Endothelial cell of umbilical vein (primary cell): ENCODE measurements at regions not wholly inside any gene's neighbourhood (a gene's known extent, or its start where the extent isn't known, plus 50 kb on each side); places are given as distances from the start of the nearest gene placed in this dataset.
A peak's percentile ranks its signal among the peaks of the same experiment; 100 is the strongest.

Experiments
- BruUV-seq: library from RNA; stranded (reverse); fragments of 400-500 nt; replicated peaks from 2 replicates; lab custom pipeline; 2021; lab: Mats Ljungman, UMichigan
- CTCF ChIA-PET: fragments of 300-600, 350-600 bp; sonication (Branson Sonifier 250); formaldehyde crosslinking; loops from one replicate; lab custom pipeline; 2021; ENCODE audit warnings: antibody characterized with exemption, inconsistent platforms; lab: Charles Lee
- POLR2A ChIA-PET: fragments of 300-600, 350-600 bp; sonication (Branson Sonifier 250); formaldehyde crosslinking; loops from one replicate; lab custom pipeline; 2021; ENCODE audit warnings: antibody characterized with exemption, inconsistent platforms; lab: Charles Lee
- DNase-seq: peaks from one replicate; pipeline ENCODE4 v3.0.0-alpha.2; 2011; ENCODE audit warnings: low read depth, low spot score
- FAIRE-seq: peaks from 2 replicates; lab custom pipeline; 2011; peaks lifted over from hg19 to GRCh38; lab: Jason Lieb, UNC
- H2AFZ ChIP-seq: 2 replicates; pipeline ENCODE4 v1.6.0; 2012; ENCODE audit warnings: low read depth, low read length, control low read depth, inconsistent platforms
- H3K27ac ChIP-seq: 2 replicates; pipeline ENCODE4 v1.5.1; 2011; ENCODE audit warnings: low read depth, mild to moderate bottlenecking, control low read depth, low read length, moderate library complexity; ENCODE audit not compliant: insufficient read depth
- H3K27me3 ChIP-seq, 2 experiments: 2 replicates each; pipeline versions ENCODE4 v1.6.0 to v1.6.1; 2011; ENCODE audit warnings: low read length in 2 of 2, mixed read lengths in 1 of 2; ENCODE audit not compliant: control insufficient read depth in 2 of 2, insufficient read depth in 2 of 2
- H3K36me3 ChIP-seq, 2 experiments: 2 replicates in 1 of 2; 3 replicates in 1 of 2; pipeline ENCODE4 v1.5.1; 2011; ENCODE audit warnings: low read length in 2 of 2, mild to moderate bottlenecking in 1 of 2, moderate library complexity in 1 of 2; ENCODE audit not compliant: control insufficient read depth in 2 of 2, insufficient read depth in 2 of 2; ENCODE audit errors: extremely low read depth in 1 of 2
- H3K4me1 ChIP-seq: 3 replicates; pipeline ENCODE4 v1.5.1; 2011; ENCODE audit warnings: mild to moderate bottlenecking, low read length; ENCODE audit not compliant: control insufficient read depth, insufficient read depth; ENCODE audit errors: extremely low read depth
- H3K4me2 ChIP-seq: 2 replicates; pipeline ENCODE4 v1.6.1; 2011; ENCODE audit warnings: low read length, control low read depth, mixed read lengths; ENCODE audit not compliant: insufficient read depth
- H3K4me3 ChIP-seq, 3 experiments: fragments of 200-600 bp in 1 of 3; sonication (generic), shearing (Covaris generic) in 1 of 3; replicated peaks in 1 of 3; 2 replicates each; pipeline ENCODE4 v1.5.1; 2011 to 2016; ENCODE audit warnings: control low read depth in 3 of 3, low read length in 3 of 3, mild to moderate bottlenecking in 2 of 3, inconsistent platforms in 1 of 3, low read depth in 1 of 3, moderate library complexity in 1 of 3; ENCODE audit not compliant: insufficient read depth in 1 of 3
- H3K79me2 ChIP-seq: 2 replicates; pipeline ENCODE4 v1.6.0; 2012; ENCODE audit warnings: low read length, inconsistent platforms; ENCODE audit not compliant: control insufficient read depth, insufficient read depth
- H3K9ac ChIP-seq: replicated peaks from 2 replicates; pipeline ENCODE3; 2011; ENCODE audit warnings: low read length, control low read depth; ENCODE audit not compliant: insufficient read depth; ENCODE audit errors: extremely low read depth
- H3K9me1 ChIP-seq: replicated peaks from 3 replicates; pipeline ENCODE4 v1.6.0; 2011; ENCODE audit warnings: mild to moderate bottlenecking, low read length; ENCODE audit not compliant: control insufficient read depth, insufficient read depth; ENCODE audit errors: extremely low read depth
- H3K9me3 ChIP-seq: replicated peaks from 2 replicates; pipeline ENCODE4 v1.5.1; 2012; ENCODE audit warnings: low read length, inconsistent platforms; ENCODE audit not compliant: control insufficient read depth, insufficient read depth
- H4K20me1 ChIP-seq: replicated peaks from 2 replicates; pipeline ENCODE3; 2011; ENCODE audit warnings: mild to moderate bottlenecking, low read length; ENCODE audit not compliant: control insufficient read depth, insufficient read depth; ENCODE audit errors: extremely low read depth
- EZH2 ChIP-seq: IDR thresholded peaks from 2 replicates; pipeline ENCODE4 v1.6.1; 2012; ENCODE audit warnings: borderline replicate concordance, low read depth, mild to moderate bottlenecking, moderate library complexity, low read length, inconsistent platforms; ENCODE audit not compliant: severe bottlenecking
- FOS ChIP-seq: IDR thresholded peaks from 2 replicates; pipeline ENCODE4 v1.6.1; 2011; ENCODE audit warnings: mild to moderate bottlenecking, low read length, moderate library complexity, borderline replicate concordance; ENCODE audit not compliant: insufficient read depth
- GATA2 ChIP-seq: IDR thresholded peaks from 2 replicates; pipeline ENCODE4 v1.7.0; 2011; ENCODE audit warnings: low read depth, mild to moderate bottlenecking, moderate library complexity, mixed read lengths, low read length; ENCODE audit not compliant: insufficient read length, insufficient read depth
- JUN ChIP-seq: IDR thresholded peaks from 2 replicates; pipeline ENCODE4 v1.6.1; 2011; ENCODE audit warnings: borderline replicate concordance, low read depth; ENCODE audit not compliant: insufficient read length, insufficient read depth
- MYC ChIP-seq: IDR thresholded peaks from one replicate; pipeline ENCODE4 v1.6.1; 2011; ENCODE audit warnings: mild to moderate bottlenecking, low read depth, low read length
- POLR2A ChIP-seq: IDR thresholded peaks from 2 replicates; pipeline ENCODE4 v1.6.1; 2012; ENCODE audit warnings: low read depth, mild to moderate bottlenecking, control low read depth, low read length
- POLR2AphosphoS5 ChIP-seq: IDR thresholded peaks from 2 replicates; pipeline ENCODE4 v1.6.1; 2012; ENCODE audit warnings: low read depth, mild to moderate bottlenecking, control low read depth, low read length, moderate library complexity; ENCODE audit not compliant: insufficient read depth
- dilution Hi-C: fragments of 300-500 bp; cut with MboI; formaldehyde crosslinking; loops from one replicate; pipeline ENCODE4 v1.15.0; 2019; ENCODE audit warnings: low sequenced_read_pairs; ENCODE audit not compliant: extremely low pct_ligation_motif_present
- intact Hi-C: fragments of 100-400 bp; cut with micrococcal nuclease; formaldehyde crosslinking; loops from one replicate; pipeline ENCODE4 v1.10.0; 2022
- TF ChIP-seq, protein P1 (sequence below): IDR thresholded peaks from 2 replicates; pipeline ENCODE4 v1.6.1; 2011; ENCODE audit not compliant: insufficient read depth, insufficient read length
- TF ChIP-seq, protein P2 (sequence below), 2 donors: IDR thresholded peaks; 1 replicate in 1 of 2; 2 replicates in 1 of 2; pipeline ENCODE4 v1.5.1; 2011; ENCODE audit warnings: low read length in 2 of 2, mild to moderate bottlenecking in 2 of 2, moderate library complexity in 2 of 2, control low read depth in 1 of 2, inconsistent platforms in 1 of 2, low read depth in 1 of 2; ENCODE audit not compliant: insufficient read depth in 1 of 2; ENCODE audit errors: extremely low read depth in 1 of 2

DNA sequence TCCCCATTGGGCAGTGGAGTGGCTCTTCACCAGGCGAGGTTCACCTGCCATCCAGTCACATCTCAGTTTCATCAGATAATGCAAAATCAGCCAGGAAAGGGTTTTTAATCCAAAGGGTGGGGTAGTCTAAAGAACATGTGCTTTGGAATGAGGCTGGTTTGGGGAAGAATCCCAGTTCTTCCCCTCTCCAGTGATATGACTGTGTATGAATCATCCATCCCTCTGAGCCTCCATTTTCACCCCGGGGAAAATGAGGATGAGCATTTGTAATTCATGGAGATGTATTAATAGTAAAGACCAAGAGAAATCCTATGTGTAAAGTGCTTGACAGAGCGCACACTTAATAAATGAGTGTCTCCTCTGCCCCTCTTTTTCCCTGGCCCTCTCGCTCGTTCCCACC is 215.1 kb upstream of the FGGY start:
- TF ChIP-seq FOS (peak; percentile 20), JUN (no peak)
- Histone ChIP-seq H2AFZ (no peak overlapping the region), H3K9me3 (no peaks in the 10 kb centered on the region), H3K4me3 (no peak overlapping the region), H3K27ac (no peak overlapping the region), H3K27me3 (no peaks in the 10 kb centered on the region), H3K9me1 (no peaks in the 10 kb centered on the region), H3K79me2 (no peaks in the 10 kb centered on the region), H3K9ac (no peak overlapping the region), H3K36me3 (no peaks in the 10 kb centered on the region), H3K4me1 (peaks cover 23% of the 10 kb centered on the region), H4K20me1 (no peaks in the 10 kb centered on the region), H3K4me2 (no peak overlapping the region)
- POLR2A ChIA-PET, result no interaction called here
- dilution Hi-C loops (no loop called here), intact Hi-C loops (loop anchor here (5.0 kb wide), 2 partner anchors 516 to 676 kb away; no protein-coding TSS in a partner anchor)
- DNase-seq, result no peak
- BruUV-seq, result no TSS peak
- CTCF ChIA-PET, result no interaction called here
- FAIRE-seq, result no peak

DNA sequence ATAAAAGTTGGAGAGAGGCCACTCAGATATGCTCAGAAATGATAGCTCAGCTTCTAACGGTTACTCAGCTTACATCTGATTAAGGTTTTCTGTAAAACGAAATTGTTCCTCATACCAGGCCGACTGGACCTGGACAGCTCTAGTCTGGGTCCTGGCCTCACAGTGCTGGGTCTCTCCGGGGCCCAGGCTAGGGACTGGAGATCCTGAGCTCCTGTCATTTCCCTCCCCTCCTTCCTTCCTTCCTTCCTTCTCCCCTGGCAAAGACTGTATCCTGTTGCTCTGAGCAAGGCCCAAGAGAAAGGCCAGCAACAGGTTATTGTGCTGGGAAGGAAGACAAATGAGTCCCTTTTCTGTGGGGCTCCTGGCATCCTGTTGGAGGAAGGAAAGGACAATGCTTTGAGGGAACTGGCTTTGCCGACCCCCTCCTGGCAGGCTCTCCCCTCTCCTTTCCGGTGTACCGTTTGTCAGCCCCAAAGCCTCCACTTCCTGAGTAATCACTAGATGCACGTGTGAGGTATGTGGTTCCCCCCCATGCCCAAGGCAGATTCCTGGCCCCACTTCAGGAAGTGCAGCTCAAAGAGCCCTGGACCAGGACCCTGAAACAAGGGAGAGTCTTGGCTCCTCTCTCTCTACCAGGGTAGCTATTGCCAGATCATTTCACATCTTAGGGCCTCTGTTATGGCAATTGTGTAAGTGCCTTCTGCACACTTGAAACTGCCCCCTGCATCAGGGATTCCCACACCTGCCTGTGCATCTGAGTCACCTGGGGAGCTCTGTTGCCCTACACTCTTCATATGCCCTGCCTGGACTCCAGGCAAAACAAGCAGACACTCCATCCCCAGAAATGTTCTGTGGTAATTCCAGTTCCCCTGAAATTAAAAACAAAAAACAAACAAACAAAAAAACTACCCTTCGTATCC is 212.7 kb upstream of the FGGY start:
- intact Hi-C loops, result loop anchor here (1.0 to 5.0 kb wide), 13 partner anchors 12 to 673 kb away; partner anchors contain the start of genes FGGY and JUN
- dilution Hi-C loops, result no loop called here
- DNase-seq (peak; percentile 67), FAIRE-seq (peak; percentile 91)
- POLR2A ChIA-PET, result interaction anchor here (0.9 to 2.1 kb wide), 5 partner anchors 22 to 300 kb away, joined by 3 to 9 read pairs (median 3); partner anchors contain the start of genes FGGY and JUN
- TSS peak; percentile 56 for BruUV-seq
- CTCF ChIA-PET, result interaction anchor here (0.8 to 3.3 kb wide), 19 partner anchors 8 to 675 kb away, joined by 3 to 19 read pairs (median 4); no protein-coding TSS in a partner anchor
- Histone ChIP-seq H3K27me3 (no peaks in the 10 kb centered on the region), H3K4me3 (no peak overlapping the region), H3K4me1 (peaks cover 23% of the 10 kb centered on the region), H3K4me2 (peak overlapping the region; percentile 13), H3K9me3 (no peaks in the 10 kb centered on the region), H3K9me1 (no peaks in the 10 kb centered on the region), H2AFZ (peak overlapping the region; percentile 7), H3K27ac (peak overlapping the region; percentile 49), H3K79me2 (no peaks in the 10 kb centered on the region), H4K20me1 (no peaks in the 10 kb centered on the region), H3K36me3 (no peaks in the 10 kb centered on the region), H3K9ac (peak overlapping the region; percentile 8)
- TF ChIP-seq JUN (peak; percentile 14), POLR2AphosphoS5 (peak; percentile 53), GATA2 (peak; percentile 74), MYC (peak; percentile 66), POLR2A (peak; percentile 20), EZH2 (no peak), FOS (peak; percentile 81)
- TF ChIP-seq, protein P1, sequence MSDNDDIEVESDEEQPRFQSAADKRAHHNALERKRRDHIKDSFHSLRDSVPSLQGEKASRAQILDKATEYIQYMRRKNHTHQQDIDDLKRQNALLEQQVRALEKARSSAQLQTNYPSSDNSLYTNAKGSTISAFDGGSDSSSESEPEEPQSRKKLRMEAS, result peak; percentile 41
- TF ChIP-seq, protein P2, sequence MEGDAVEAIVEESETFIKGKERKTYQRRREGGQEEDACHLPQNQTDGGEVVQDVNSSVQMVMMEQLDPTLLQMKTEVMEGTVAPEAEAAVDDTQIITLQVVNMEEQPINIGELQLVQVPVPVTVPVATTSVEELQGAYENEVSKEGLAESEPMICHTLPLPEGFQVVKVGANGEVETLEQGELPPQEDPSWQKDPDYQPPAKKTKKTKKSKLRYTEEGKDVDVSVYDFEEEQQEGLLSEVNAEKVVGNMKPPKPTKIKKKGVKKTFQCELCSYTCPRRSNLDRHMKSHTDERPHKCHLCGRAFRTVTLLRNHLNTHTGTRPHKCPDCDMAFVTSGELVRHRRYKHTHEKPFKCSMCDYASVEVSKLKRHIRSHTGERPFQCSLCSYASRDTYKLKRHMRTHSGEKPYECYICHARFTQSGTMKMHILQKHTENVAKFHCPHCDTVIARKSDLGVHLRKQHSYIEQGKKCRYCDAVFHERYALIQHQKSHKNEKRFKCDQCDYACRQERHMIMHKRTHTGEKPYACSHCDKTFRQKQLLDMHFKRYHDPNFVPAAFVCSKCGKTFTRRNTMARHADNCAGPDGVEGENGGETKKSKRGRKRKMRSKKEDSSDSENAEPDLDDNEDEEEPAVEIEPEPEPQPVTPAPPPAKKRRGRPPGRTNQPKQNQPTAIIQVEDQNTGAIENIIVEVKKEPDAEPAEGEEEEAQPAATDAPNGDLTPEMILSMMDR (IDR thresholded peaks at IDR 0.05; ENCODE audit: extremely low read depth in 1 of 2, insufficient read depth in 1 of 2, low read depth in 1 of 2, low read length in 2 of 2), result no peak
